CD14-positive monocyte (primary cell): ENCODE measurements at regions not wholly inside any gene's neighbourhood (a gene's known extent, or its start where the extent isn't known, plus 50 kb on each side); places are given as distances from the start of the nearest gene placed in this dataset.

Experiments used
- DNase-seq, 3 donors: peaks; one replicate each; pipeline ENCODE4 v3.0.0-alpha.2; 2011 to 2022
- H2AFZ ChIP-seq: 2 replicates; pipeline ENCODE4 v1.6.0; 2012; ENCODE audit warnings: mild to moderate bottlenecking, low read depth, low read length, inconsistent platforms; ENCODE audit not compliant: insufficient read depth, poor library complexity, severe bottlenecking
- H3K27ac ChIP-seq, 2 donors: 1 replicate in 1 of 2; 2 replicates in 1 of 2; pipeline ENCODE4 v1.5.1; 2012 to 2013; ENCODE audit warnings: low read length in 2 of 2, control low read depth in 1 of 2, inconsistent platforms in 1 of 2, low read depth in 1 of 2, mild to moderate bottlenecking in 1 of 2
- H3K27me3 ChIP-seq, 2 donors: one replicate each; pipeline versions ENCODE4 v1.6.0 to v1.6.1; 2011 to 2013; ENCODE audit warnings: low read length in 2 of 2; ENCODE audit not compliant: control insufficient read depth in 2 of 2, insufficient read depth in 2 of 2
- H3K36me3 ChIP-seq, 2 donors: replicated peaks in 1 of 2; 1 replicate in 1 of 2; 2 replicates in 1 of 2; pipeline versions ENCODE4 v1.5.1 to v1.6.1; 2012 to 2013; ENCODE audit warnings: low read length in 2 of 2, control low read depth in 1 of 2, inconsistent platforms in 1 of 2, mild to moderate bottlenecking in 1 of 2; ENCODE audit not compliant: insufficient read depth in 2 of 2, control insufficient read depth in 1 of 2
- H3K4me1 ChIP-seq, 2 donors: 1 replicate in 1 of 2; 2 replicates in 1 of 2; pipeline versions ENCODE4 v1.5.1 to v1.6.1; 2012 to 2013; ENCODE audit warnings: low read length in 2 of 2, control low read depth in 1 of 2, inconsistent platforms in 1 of 2, mild to moderate bottlenecking in 1 of 2, moderate library complexity in 1 of 2; ENCODE audit not compliant: insufficient read depth in 2 of 2, control insufficient read depth in 1 of 2
- H3K4me2 ChIP-seq: replicated peaks from 2 replicates; pipeline ENCODE3; 2012; ENCODE audit warnings: low read length, moderate library complexity, mild to moderate bottlenecking; ENCODE audit not compliant: poor library complexity, severe bottlenecking; ENCODE audit errors: extremely low read depth
- H3K4me3 ChIP-seq, 3 experiments: fragments of 200-600 bp in 1 of 3; sonication (generic) in 1 of 3; replicated peaks in 1 of 3; 1 replicate in 2 of 3; 2 replicates in 1 of 3; pipeline ENCODE4 v1.5.1; 2011 to 2013; ENCODE audit warnings: low read length in 3 of 3, mild to moderate bottlenecking in 3 of 3, control low read depth in 2 of 3, low read depth in 2 of 3, inconsistent platforms in 1 of 3, moderate library complexity in 1 of 3
- H3K79me2 ChIP-seq: 2 replicates; pipeline ENCODE4 v1.6.0; 2012; ENCODE audit warnings: mild to moderate bottlenecking, control low read depth, inconsistent platforms, low read length, moderate library complexity; ENCODE audit not compliant: insufficient read depth
- H3K9ac ChIP-seq: 2 replicates; pipeline ENCODE4 v1.6.0; 2017; ENCODE audit warnings: low read length, mild to moderate bottlenecking; ENCODE audit not compliant: insufficient read depth, poor library complexity, severe bottlenecking
- H3K9me3 ChIP-seq, 2 donors: replicated peaks in 1 of 2; 1 replicate in 1 of 2; 2 replicates in 1 of 2; pipeline versions ENCODE4 v1.5.1 to v1.6.1; 2012 to 2013; ENCODE audit warnings: low read length in 2 of 2, control low read depth in 1 of 2; ENCODE audit not compliant: control insufficient read depth in 1 of 2, insufficient read depth in 1 of 2
- H4K20me1 ChIP-seq: 2 replicates; pipeline ENCODE4 v1.6.0; 2012; ENCODE audit warnings: mild to moderate bottlenecking, low read length, control low read depth, moderate library complexity; ENCODE audit not compliant: insufficient read depth
- H3K27ac Mint-ChIP-seq, 7 donors: one replicate each; pipeline ENCODE4 v1.8.0; 2020; ENCODE audit warnings: mild to moderate bottlenecking in 7 of 7, mixed read lengths in 7 of 7, moderate library complexity in 6 of 7, inconsistent platforms in 2 of 7
- H3K27me3 Mint-ChIP-seq, 3 donors: one replicate each; pipeline ENCODE4 v1.8.0; 2021 to 2022; ENCODE audit warnings: low read depth in 3 of 3, mild to moderate bottlenecking in 3 of 3, mixed read lengths in 3 of 3, moderate library complexity in 3 of 3, inconsistent platforms in 1 of 3
- H3K36me3 Mint-ChIP-seq, 2 donors: one replicate each; pipeline ENCODE4 v1.8.0; 2020; ENCODE audit warnings: mixed read lengths in 2 of 2, inconsistent platforms in 1 of 2, mild to moderate bottlenecking in 1 of 2
- H3K4me1 Mint-ChIP-seq: one replicate; pipeline ENCODE4 v1.8.0; 2020; ENCODE audit warnings: mild to moderate bottlenecking, mixed read lengths
- H3K4me3 Mint-ChIP-seq, 2 donors: one replicate each; pipeline ENCODE4 v1.8.0; 2020; ENCODE audit warnings: mild to moderate bottlenecking in 2 of 2, mixed read lengths in 2 of 2, moderate library complexity in 1 of 2
- H3K9me3 Mint-ChIP-seq, 7 donors: one replicate each; pipeline ENCODE4 v1.8.0; 2020 to 2022; ENCODE audit warnings: mixed read lengths in 7 of 7, mild to moderate bottlenecking in 6 of 7, moderate library complexity in 6 of 7, inconsistent platforms in 2 of 7
- WGBS: methylation state at CpG from one replicate; pipeline ENCODE4 v1.1.5; 2013; ENCODE audit warnings: missing lambda C conversion rate; ENCODE audit not compliant: insufficient coverage; 5-methylcytosine and 5-hydroxymethylcytosine counted together
- intact Hi-C, 2 donors: fragments of 100-400 bp; cut with micrococcal nuclease; formaldehyde crosslinking; loops; one replicate each; pipeline versions ENCODE4 v1.15.0 to v1.15.1; 2023
- TF ChIP-seq, protein P1 (sequence below): fragments of 200-600 bp; IDR thresholded peaks from one replicate; pipeline ENCODE4 v1.8.0; 2022; ENCODE audit warnings: antibody characterized with exemption, mild to moderate bottlenecking

DNA sequence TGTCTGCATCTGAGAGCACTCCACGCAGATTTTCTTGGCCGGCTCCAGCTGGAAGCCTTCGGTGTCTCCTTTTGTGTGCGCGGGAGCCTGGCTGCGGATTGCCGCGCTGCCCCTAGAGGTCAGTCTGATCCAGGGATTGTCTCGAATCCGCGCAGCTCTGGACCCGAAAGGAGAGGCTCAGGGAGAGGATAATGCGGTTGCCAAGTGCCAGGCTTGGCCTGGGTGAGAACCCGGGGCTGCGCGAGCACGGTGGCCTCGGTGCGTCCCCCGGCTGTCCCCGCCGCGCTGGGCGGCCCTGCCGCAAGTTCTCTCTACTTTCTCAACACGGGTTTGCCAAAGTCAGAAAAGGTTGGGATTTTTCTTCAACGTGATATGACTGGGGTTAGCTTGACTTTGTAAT is 140.9 kb downstream of the ADCYAP1R1 start:
- Mint-ChIP-seq H3K36me3 (no peaks in the 10 kb centered on the region), H3K4me3 (peak overlapping the region in 1 of 2 donors; percentile 3), H3K9me3 (peaks cover 0 to 6% (median 0%) of the 10 kb centered on the region in 7 donors), H3K27ac (no peak overlapping the region), H3K4me1 (no peaks in the 10 kb centered on the region), H3K27me3 (peaks cover 4 to 22% (median 10%) of the 10 kb centered on the region in 3 donors)
- Histone ChIP-seq H3K4me2 (no peak overlapping the region), H3K9me3 (no peaks in the 10 kb centered on the region), H2AFZ (no peak overlapping the region), H3K4me3 (no peak overlapping the region), H3K79me2 (no peaks in the 10 kb centered on the region), H3K36me3 (no peaks in the 10 kb centered on the region), H3K9ac (no peak overlapping the region), H3K27me3 (peaks cover 4 to 14% of the 10 kb centered on the region in 2 donors), H3K4me1 (no peaks in the 10 kb centered on the region), H4K20me1 (no peaks in the 10 kb centered on the region), H3K27ac (no peak overlapping the region)
- WGBS, result 2% methylated on average over 16 of the region's 27 CpGs
- TF ChIP-seq, protein P1, sequence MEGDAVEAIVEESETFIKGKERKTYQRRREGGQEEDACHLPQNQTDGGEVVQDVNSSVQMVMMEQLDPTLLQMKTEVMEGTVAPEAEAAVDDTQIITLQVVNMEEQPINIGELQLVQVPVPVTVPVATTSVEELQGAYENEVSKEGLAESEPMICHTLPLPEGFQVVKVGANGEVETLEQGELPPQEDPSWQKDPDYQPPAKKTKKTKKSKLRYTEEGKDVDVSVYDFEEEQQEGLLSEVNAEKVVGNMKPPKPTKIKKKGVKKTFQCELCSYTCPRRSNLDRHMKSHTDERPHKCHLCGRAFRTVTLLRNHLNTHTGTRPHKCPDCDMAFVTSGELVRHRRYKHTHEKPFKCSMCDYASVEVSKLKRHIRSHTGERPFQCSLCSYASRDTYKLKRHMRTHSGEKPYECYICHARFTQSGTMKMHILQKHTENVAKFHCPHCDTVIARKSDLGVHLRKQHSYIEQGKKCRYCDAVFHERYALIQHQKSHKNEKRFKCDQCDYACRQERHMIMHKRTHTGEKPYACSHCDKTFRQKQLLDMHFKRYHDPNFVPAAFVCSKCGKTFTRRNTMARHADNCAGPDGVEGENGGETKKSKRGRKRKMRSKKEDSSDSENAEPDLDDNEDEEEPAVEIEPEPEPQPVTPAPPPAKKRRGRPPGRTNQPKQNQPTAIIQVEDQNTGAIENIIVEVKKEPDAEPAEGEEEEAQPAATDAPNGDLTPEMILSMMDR, result no peak
- intact Hi-C loops, result no loop called here
- DNase-seq, result no peak

DNA sequence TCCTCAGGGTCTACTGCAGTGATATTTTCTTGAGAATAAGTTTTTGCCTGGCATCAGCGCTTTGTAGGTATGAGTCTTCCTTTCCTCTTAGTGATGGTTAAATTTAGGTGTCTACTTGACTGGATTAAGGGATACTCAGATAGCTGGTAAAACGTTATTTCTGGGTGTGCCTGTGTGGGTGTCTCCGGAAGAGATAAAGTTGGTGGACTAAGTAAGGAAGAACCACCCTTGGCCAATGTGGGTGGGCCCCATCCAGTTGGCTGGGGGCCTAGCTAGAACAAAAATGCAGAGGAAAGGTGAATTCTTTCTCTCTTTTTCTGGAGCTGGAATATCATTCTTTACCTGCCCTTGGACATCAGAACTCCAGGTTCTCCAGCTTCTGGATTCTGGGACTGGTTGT is 138.8 kb downstream of the ADCYAP1R1 start:
- Mint-ChIP-seq H3K27ac (no peak overlapping the region), H3K36me3 (no peaks in the 10 kb centered on the region), H3K27me3 (peaks cover 4 to 22% (median 10%) of the 10 kb centered on the region in 3 donors), H3K4me3 (no peak overlapping the region), H3K4me1 (no peaks in the 10 kb centered on the region), H3K9me3 (peaks cover 0 to 2% (median 0%) of the 10 kb centered on the region in 7 donors)
- Histone ChIP-seq H3K4me2 (no peak overlapping the region), H4K20me1 (no peaks in the 10 kb centered on the region), H3K79me2 (no peaks in the 10 kb centered on the region), H3K27ac (no peak overlapping the region), H3K9me3 (no peaks in the 10 kb centered on the region), H3K9ac (no peak overlapping the region), H3K4me1 (no peaks in the 10 kb centered on the region), H3K4me3 (no peak overlapping the region), H2AFZ (no peak overlapping the region), H3K27me3 (peaks cover 4 to 14% of the 10 kb centered on the region in 2 donors), H3K36me3 (no peaks in the 10 kb centered on the region)
- 100% methylated on average over 1 of the region's 3 CpGs for WGBS
- intact Hi-C loops, result no loop called here
- TF ChIP-seq, protein P1, result no peak
- no peak for DNase-seq
